DOHH2 (cell line): ENCODE measurements at regions not wholly inside any gene's neighbourhood (a gene's known extent, or its start where the extent isn't known, plus 50 kb on each side); places are given as distances from the start of the nearest gene placed in this dataset.

ENCODE experiments used
- H3F3A ChIP-seq: fragments of 200-600 bp; sonication (generic), shearing (Covaris generic); 2 replicates; pipeline ENCODE4 v1.6.0; 2016; ENCODE audit warnings: antibody characterized with exemption, mild to moderate bottlenecking; ENCODE audit not compliant: control insufficient read depth, insufficient read depth
- H3K27ac ChIP-seq: fragments of 200-600 bp; sonication (generic); 2 replicates; pipeline ENCODE4 v1.5.1; 2014; ENCODE audit warnings: low read depth, mild to moderate bottlenecking, low read length, moderate library complexity
- H3K27me3 ChIP-seq: fragments of 200-600 bp; sonication (generic); 2 replicates; pipeline ENCODE4 v1.6.1; 2014; ENCODE audit warnings: mild to moderate bottlenecking, low read length, mixed read lengths; ENCODE audit not compliant: control insufficient read depth
- H3K36me3 ChIP-seq: fragments of 200-600 bp; sonication (generic); 2 replicates; pipeline ENCODE4 v1.6.1; 2014; ENCODE audit warnings: mild to moderate bottlenecking, low read length, moderate library complexity, mixed read lengths; ENCODE audit not compliant: control insufficient read depth
- H3K4me1 ChIP-seq: fragments of 200-600 bp; sonication (generic); 2 replicates; pipeline ENCODE4 v1.6.1; 2014; ENCODE audit warnings: mild to moderate bottlenecking, low read length, mixed read lengths; ENCODE audit not compliant: control insufficient read depth
- H3K4me2 ChIP-seq: fragments of 200-600 bp; sonication (generic); 2 replicates; pipeline ENCODE4 v1.6.0; 2014; ENCODE audit warnings: mild to moderate bottlenecking, low read length, moderate library complexity
- H3K4me3 ChIP-seq: fragments of 200-600 bp; sonication (generic); 2 replicates; pipeline ENCODE4 v1.5.1; 2014; ENCODE audit warnings: mild to moderate bottlenecking, low read length, mixed read lengths
- H3K79me2 ChIP-seq: fragments of 200-600 bp; sonication (generic); 2 replicates; pipeline ENCODE4 v1.6.1; 2014; ENCODE audit warnings: mild to moderate bottlenecking, low read length, mixed read lengths; ENCODE audit not compliant: control insufficient read depth
- H3K9me2 ChIP-seq: fragments of 200-600 bp; sonication (generic); replicated peaks from 2 replicates; pipeline ENCODE4 v1.6.1; 2014; ENCODE audit warnings: mild to moderate bottlenecking, low read length, mixed read lengths; ENCODE audit not compliant: control insufficient read depth
- H3K9me3 ChIP-seq: fragments of 200-600 bp; sonication (generic); 2 replicates; pipeline ENCODE4 v1.6.1; 2014; ENCODE audit warnings: antibody characterized with exemption, low read length, mixed read lengths; ENCODE audit not compliant: control insufficient read depth, insufficient read depth
- H4K20me1 ChIP-seq: fragments of 200-600 bp; sonication (generic); 2 replicates; pipeline ENCODE4 v1.6.0; 2014; ENCODE audit warnings: low read depth, mild to moderate bottlenecking, antibody characterized with exemption, low read length, moderate library complexity; ENCODE audit not compliant: control insufficient read depth, insufficient read depth
- CTCF ChIP-seq: fragments of 200-600 bp; sonication (generic); IDR thresholded peaks from one replicate; pipeline ENCODE4 v1.5.1; 2014; ENCODE audit warnings: antibody characterized with exemption, mild to moderate bottlenecking, low read depth, low read length; ENCODE audit not compliant: poor library complexity, severe bottlenecking
- EZH2phosphoT487 ChIP-seq: fragments of 200-600 bp; sonication (generic); IDR thresholded peaks from 2 replicates; pipeline ENCODE4 v1.6.1; 2017; ENCODE audit warnings: borderline replicate concordance, mild to moderate bottlenecking, antibody characterized with exemption, low read length, moderate library complexity, mixed read lengths

DNA sequence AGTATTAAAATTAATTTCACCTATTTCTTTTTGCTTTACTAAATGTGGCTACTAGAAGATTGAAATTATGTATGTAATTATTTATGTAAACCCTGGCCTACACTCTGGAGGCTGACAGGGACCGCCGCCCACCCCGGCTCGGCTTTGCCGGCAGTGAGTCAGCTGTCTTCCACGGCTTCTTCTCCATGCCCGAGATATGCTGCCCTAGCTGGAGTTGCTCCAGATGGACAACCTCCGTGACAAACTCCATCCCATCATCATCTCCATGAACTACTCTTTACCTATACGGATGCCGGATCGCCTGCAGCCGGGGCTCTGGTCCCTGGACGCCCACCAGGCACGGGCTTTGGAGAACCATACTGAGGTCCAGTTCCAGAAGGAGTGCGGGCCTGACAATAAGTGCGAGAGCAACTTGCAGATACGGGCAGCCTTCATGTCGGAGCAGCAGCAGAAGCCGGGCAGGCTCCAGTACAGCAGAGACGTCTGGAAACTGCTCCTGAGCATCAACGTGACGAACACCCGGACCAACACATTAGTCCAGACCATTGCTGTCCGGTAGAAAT, 86.9 kb upstream of the NID2 start:
- H3K4me2 ChIP-seq = no peak overlapping the region
- no peaks in the 10 kb centered on the region; the same call in 1 of the 2 replicates for H3K9me3 ChIP-seq
- TF ChIP-seq CTCF (no peak), EZH2phosphoT487 (no peak)
- H3F3A ChIP-seq = no peaks in the 10 kb centered on the region
- H3K79me2 ChIP-seq = no peaks in the 10 kb centered on the region
- H3K27ac ChIP-seq = no peak overlapping the region
- H3K27me3 ChIP-seq = no peaks in the 10 kb centered on the region
- no peaks in the 10 kb centered on the region for H3K36me3 ChIP-seq
- no peak overlapping the region for H3K4me3 ChIP-seq
- no peaks in the 10 kb centered on the region for H4K20me1 ChIP-seq
- peaks cover 18% of the 10 kb centered on the region for H3K4me1 ChIP-seq
- no peaks in the 10 kb centered on the region for H3K9me2 ChIP-seq

GRCh38 chr14:52154992-52155650, 86.3 kb upstream of the NID2 start:
- no peaks in the 10 kb centered on the region; the same call in 1 of the 2 replicates for H3K9me3 ChIP-seq
- peaks cover 18% of the 10 kb centered on the region for H3K4me1 ChIP-seq
- H3F3A ChIP-seq = no peaks in the 10 kb centered on the region
- no peak overlapping the region for H3K4me3 ChIP-seq
- H3K79me2 ChIP-seq = no peaks in the 10 kb centered on the region
- TF ChIP-seq EZH2phosphoT487 (no peak), CTCF (no peak)
- no peak overlapping the region for H3K27ac ChIP-seq
- H3K9me2 ChIP-seq = no peaks in the 10 kb centered on the region
- no peak overlapping the region; the same call in 1 of the 2 replicates for H3K4me2 ChIP-seq
- H4K20me1 ChIP-seq = no peaks in the 10 kb centered on the region
- no peaks in the 10 kb centered on the region for H3K27me3 ChIP-seq
- H3K36me3 ChIP-seq = no peaks in the 10 kb centered on the region

DNA sequence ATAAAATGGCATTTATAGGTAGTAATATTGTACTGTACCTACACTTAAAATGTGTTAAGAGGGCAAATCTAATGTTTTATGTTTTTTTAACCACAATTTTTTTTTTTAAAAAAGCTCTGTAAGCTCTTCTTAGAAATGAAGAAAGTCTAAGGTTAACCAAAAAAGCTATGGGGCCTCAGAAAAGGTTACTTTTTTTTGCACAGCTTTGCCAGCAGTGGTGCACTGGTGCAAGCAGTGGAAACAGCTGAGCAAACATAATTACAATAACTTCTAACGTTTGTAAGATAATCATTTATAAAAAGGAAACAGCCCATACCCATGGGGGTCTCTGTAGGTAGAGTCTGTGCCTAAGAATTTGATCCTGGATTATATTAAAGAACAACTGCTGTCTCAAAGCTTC, 85.1 kb upstream of the NID2 start:
- H4K20me1 ChIP-seq = no peaks in the 10 kb centered on the region
- no peak overlapping the region for H3K27ac ChIP-seq
- TF ChIP-seq EZH2phosphoT487 (no peak), CTCF (no peak)
- no peaks in the 10 kb centered on the region for H3K36me3 ChIP-seq
- H3K9me3 ChIP-seq = no peaks in the 10 kb centered on the region; the same call in 1 of the 2 replicates
- H3K4me2 ChIP-seq = no peak overlapping the region
- H3K9me2 ChIP-seq = no peaks in the 10 kb centered on the region
- no peaks in the 10 kb centered on the region for H3K79me2 ChIP-seq
- no peaks in the 10 kb centered on the region for H3F3A ChIP-seq
- H3K4me1 ChIP-seq = peaks cover 18% of the 10 kb centered on the region
- H3K27me3 ChIP-seq = no peaks in the 10 kb centered on the region
- no peak overlapping the region for H3K4me3 ChIP-seq
